ENCODE measurements at regions not wholly inside any gene's neighbourhood (a gene's known extent, or its start where the extent isn't known, plus 50 kb on each side); places are given as distances from the start of the nearest gene placed in this dataset.
A peak's percentile ranks its signal among the peaks of the same experiment; 100 is the strongest.

GRCh38 chr12:62113366-62114011, 146.7 kb upstream of the USP15 start:
- Mint-ChIP-seq H3K27ac (no peak overlapping the region), H3K4me3 (no peak overlapping the region), H3K9me3 (no peaks in the 10 kb centered on the region), H3K27me3 (peaks cover 4% of the 10 kb centered on the region), H3K4me1 (ENCODE audit: unreplicated experiment) (no peaks in the 10 kb centered on the region), H3K36me3 (no peaks in the 10 kb centered on the region)
- TF ChIP-seq CTCF (conservative IDR thresholded peaks at IDR 0.05), result no peak
- no peak for DNase-seq (ENCODE audit: extremely low spot score, unreplicated experiment)

GRCh38 chr12:62116986-62117385, 143.2 kb upstream of the USP15 start:
- H3K27me3 Mint-ChIP-seq, result peaks cover 1% of the 10 kb centered on the region
- no peak overlapping the region for H3K4me3 Mint-ChIP-seq
- DNase-seq (ENCODE audit: extremely low spot score, unreplicated experiment), result no peak
- no peaks in the 10 kb centered on the region for H3K4me1 Mint-ChIP-seq (ENCODE audit: unreplicated experiment)
- no peak overlapping the region for H3K27ac Mint-ChIP-seq
- no peak for TF ChIP-seq CTCF (conservative IDR thresholded peaks at IDR 0.05)
- H3K9me3 Mint-ChIP-seq, result no peaks in the 10 kb centered on the region
- no peaks in the 10 kb centered on the region for H3K36me3 Mint-ChIP-seq

GRCh38 chr12:62123721-62124203, 136.4 kb upstream of the USP15 start:
- peak; percentile 78 for TF ChIP-seq CTCF (conservative IDR thresholded peaks at IDR 0.05)
- no peaks in the 10 kb centered on the region for H3K36me3 Mint-ChIP-seq
- peaks cover 24% of the 10 kb centered on the region for H3K27me3 Mint-ChIP-seq
- H3K27ac Mint-ChIP-seq, result no peak overlapping the region
- no peak for DNase-seq (ENCODE audit: extremely low spot score, unreplicated experiment)
- no peaks in the 10 kb centered on the region for H3K4me1 Mint-ChIP-seq (ENCODE audit: unreplicated experiment)
- H3K4me3 Mint-ChIP-seq, result no peak overlapping the region
- H3K9me3 Mint-ChIP-seq, result no peaks in the 10 kb centered on the region

GRCh38 chr12:62127516-62127915, 132.7 kb upstream of the USP15 start:
- Mint-ChIP-seq H3K4me1 (ENCODE audit: unreplicated experiment) (no peaks in the 10 kb centered on the region), H3K36me3 (no peaks in the 10 kb centered on the region), H3K4me3 (no peak overlapping the region), H3K9me3 (no peaks in the 10 kb centered on the region), H3K27me3 (peaks cover 19% of the 10 kb centered on the region), H3K27ac (no peak overlapping the region)
- DNase-seq (ENCODE audit: extremely low spot score, unreplicated experiment), result no peak
- TF ChIP-seq CTCF (conservative IDR thresholded peaks at IDR 0.05), result no peak

- TF ChIP-seq CTCF (conservative IDR thresholded peaks at IDR 0.05), result no peak
- DNase-seq (ENCODE audit: extremely low spot score, unreplicated experiment), result no peak
- H3K27ac Mint-ChIP-seq, result no peak overlapping the region
Measured at GRCh38 chr12:62128175-62128975, 131.8 kb upstream of the USP15 start.

More at GRCh38 chr12:62128175-62128975, 131.8 kb upstream of the USP15 start:
- H3K36me3 Mint-ChIP-seq, result no peaks in the 10 kb centered on the region
- H3K9me3 Mint-ChIP-seq, result no peaks in the 10 kb centered on the region
- H3K4me1 Mint-ChIP-seq (ENCODE audit: unreplicated experiment), result no peaks in the 10 kb centered on the region
- H3K27me3 Mint-ChIP-seq, result peaks cover 14% of the 10 kb centered on the region
- H3K4me3 Mint-ChIP-seq, result no peak overlapping the region
